ENCODE measurements at regions not wholly inside any gene's neighbourhood (a gene's known extent, or its start where the extent isn't known, plus 50 kb on each side); places are given as distances from the start of the nearest gene placed in this dataset.

GRCh38 chr9:134530724-134531123 is 110.9 kb upstream of the COL5A1 start:
- no peak for TF ChIP-seq POLR2AphosphoS5 (IDR thresholded peaks at IDR 0.05; ENCODE audit: low read depth)
- TF ChIP-seq GABPA (IDR thresholded peaks at IDR 0.05; ENCODE audit: low read depth) = no peak
- no peak for TF ChIP-seq CTCF (IDR thresholded peaks at IDR 0.05; ENCODE audit: insufficient read depth, low read length)

Data from HL-60 (cell line).